Omental fat pad (tissue), 3 donors: ENCODE measurements at regions not wholly inside any gene's neighbourhood (a gene's known extent, or its start where the extent isn't known, plus 50 kb on each side); places are given as distances from the start of the nearest gene placed in this dataset.

Experiments used
- ATAC-seq: fragments of 150-250 bp; one replicate; pipeline ENCODE4 v1.9.1; 2016; ENCODE audit warnings: mild to moderate bottlenecking, moderate library complexity; ENCODE audit not compliant: low FRiP score
- DNase-seq: peaks from one replicate; pipeline ENCODE4 v3.0.0-alpha.2; 2019; ENCODE audit warnings: low spot score
- TF ChIP-seq, protein P1 (sequence below), 3 donors: fragments of 450-650 bp; IDR thresholded peaks; one replicate each; pipeline ENCODE4 v1.5.1; 2016 to 2017; ENCODE audit warnings: antibody characterized with exemption in 3 of 3, mild to moderate bottlenecking in 3 of 3, moderate library complexity in 2 of 3

DNA sequence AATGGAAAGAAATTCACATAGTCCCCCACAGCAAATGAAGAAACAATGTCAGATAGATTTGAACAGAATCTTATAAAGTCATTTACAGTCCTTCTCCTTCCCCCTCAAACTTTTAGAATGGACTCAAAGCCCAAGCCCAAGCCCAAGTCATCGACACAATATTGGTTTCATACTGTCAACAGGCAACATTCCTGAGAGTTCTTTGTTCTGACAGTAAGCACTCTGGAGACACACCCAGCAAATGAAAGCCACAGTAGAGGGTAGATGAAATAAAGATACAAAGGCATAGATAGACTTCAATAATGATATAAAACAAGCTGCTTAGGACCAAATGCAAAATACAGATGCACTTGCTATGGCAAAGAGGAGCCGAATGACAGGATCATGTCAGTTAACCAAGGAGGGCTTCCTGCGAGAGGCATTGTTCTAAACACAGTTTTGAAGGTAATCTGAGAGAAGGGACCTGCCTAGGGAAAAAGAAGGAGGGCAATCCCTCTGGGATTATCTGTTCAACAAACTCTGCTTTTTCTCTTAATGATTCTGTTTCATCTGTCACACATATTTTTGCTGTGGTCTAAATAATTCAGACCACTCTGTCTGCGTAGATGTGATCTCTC lies 97.1 kb upstream of the MAP4K3 start:
- ATAC-seq (no peak), DNase-seq (no peak)

DNA sequence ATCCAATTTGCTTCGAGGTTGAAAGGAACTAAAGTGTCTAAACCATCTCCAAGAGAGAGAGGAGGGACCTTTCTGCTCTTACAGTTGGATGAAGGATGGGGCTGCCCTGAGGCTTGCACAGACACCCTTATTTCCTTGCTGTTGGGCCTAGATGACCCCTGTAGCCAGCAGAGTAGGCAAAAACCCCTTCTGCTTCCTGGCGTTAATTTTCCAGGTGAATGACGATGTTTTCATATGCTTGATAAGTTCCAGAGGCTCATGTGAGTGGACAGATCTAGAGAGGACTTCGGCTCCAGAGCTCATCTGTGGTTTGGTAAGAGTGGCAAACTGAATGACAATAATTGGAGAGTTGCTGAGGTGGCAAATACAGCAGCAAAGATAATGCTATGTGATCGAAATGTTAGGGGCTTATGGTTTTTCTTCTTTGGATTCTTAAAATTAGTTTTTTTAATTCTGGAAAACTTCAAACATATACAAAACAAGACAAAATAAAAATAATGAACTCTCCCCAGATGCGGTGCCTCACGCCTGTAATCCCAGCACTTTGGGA lies 98.6 kb upstream of the MAP4K3 start:
- TF ChIP-seq, protein P1, sequence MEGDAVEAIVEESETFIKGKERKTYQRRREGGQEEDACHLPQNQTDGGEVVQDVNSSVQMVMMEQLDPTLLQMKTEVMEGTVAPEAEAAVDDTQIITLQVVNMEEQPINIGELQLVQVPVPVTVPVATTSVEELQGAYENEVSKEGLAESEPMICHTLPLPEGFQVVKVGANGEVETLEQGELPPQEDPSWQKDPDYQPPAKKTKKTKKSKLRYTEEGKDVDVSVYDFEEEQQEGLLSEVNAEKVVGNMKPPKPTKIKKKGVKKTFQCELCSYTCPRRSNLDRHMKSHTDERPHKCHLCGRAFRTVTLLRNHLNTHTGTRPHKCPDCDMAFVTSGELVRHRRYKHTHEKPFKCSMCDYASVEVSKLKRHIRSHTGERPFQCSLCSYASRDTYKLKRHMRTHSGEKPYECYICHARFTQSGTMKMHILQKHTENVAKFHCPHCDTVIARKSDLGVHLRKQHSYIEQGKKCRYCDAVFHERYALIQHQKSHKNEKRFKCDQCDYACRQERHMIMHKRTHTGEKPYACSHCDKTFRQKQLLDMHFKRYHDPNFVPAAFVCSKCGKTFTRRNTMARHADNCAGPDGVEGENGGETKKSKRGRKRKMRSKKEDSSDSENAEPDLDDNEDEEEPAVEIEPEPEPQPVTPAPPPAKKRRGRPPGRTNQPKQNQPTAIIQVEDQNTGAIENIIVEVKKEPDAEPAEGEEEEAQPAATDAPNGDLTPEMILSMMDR (IDR thresholded peaks at IDR 0.05) = no peak
- ATAC-seq = no peak
- no peak for DNase-seq

More for the DNA sequence above, 97.1 kb upstream of the MAP4K3 start:
- TF ChIP-seq, protein P1 (IDR thresholded peaks at IDR 0.05) = no peak

DNA sequence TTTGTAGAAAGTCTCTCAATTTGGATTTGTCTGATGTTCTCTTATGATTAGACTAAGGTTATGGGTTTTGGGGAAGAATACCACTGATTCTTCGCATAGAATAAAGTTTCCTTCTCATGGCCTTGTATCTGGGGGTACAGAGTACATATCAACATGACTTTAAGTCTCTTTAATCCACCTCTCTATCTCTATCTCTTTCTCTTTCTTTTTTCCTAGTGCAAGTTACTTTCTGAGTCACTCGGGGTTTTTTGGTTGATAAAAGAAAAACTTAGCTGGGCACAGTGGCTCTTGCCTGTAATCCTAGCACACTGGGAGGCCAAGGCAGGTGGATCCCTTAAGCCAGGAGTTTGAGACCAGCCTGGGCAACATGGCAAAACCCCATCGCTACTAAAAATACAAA lies 100.1 kb upstream of the MAP4K3 start:
- no peak for ATAC-seq
- TF ChIP-seq, protein P1 (IDR thresholded peaks at IDR 0.05) = no peak
- no peak for DNase-seq

DNA sequence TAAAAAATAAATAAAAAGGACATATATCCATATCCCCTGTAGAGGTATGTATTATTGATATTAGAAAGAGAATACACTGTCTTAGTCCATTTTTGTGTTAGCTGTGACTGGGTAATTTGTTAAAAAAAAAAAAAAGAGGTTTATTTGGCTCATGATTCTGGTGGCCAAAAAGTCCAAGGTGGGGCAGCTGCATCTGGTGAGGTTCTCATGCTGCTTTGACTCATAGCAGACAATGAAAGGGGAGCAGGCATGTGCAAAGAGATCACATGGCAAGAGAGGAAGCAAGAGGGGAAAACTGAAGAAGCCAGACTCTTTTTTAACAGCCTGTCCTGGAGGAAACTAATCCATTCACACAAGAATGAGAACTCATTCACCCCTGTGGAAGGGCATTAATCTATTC lies 101.6 kb upstream of the MAP4K3 start:
- TF ChIP-seq, protein P1 (IDR thresholded peaks at IDR 0.05) = no peak
- DNase-seq (no peak), ATAC-seq (no peak)

DNA sequence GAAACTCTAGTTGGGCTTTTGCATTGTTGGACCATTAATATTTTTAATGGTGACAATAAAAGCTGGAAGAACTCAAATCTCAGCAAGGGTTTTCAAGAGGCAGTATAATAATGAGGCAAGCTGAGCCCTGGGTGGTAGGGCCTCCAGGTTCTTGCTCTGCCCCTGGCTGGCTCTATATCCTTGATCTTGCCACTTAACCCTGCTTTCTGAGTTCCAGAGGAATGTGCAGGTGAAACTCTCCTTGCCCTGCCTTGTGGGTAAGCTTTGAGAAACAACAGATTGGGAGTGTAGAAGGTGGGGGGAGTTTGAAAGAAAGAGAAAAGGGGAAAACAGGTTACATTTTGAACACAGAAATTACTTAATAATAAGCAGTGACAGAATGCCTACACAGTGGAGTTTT lies 103.3 kb upstream of the MAP4K3 start:
- ATAC-seq = no peak
- TF ChIP-seq, protein P1 (IDR thresholded peaks at IDR 0.05) = no peak
- no peak for DNase-seq

DNA sequence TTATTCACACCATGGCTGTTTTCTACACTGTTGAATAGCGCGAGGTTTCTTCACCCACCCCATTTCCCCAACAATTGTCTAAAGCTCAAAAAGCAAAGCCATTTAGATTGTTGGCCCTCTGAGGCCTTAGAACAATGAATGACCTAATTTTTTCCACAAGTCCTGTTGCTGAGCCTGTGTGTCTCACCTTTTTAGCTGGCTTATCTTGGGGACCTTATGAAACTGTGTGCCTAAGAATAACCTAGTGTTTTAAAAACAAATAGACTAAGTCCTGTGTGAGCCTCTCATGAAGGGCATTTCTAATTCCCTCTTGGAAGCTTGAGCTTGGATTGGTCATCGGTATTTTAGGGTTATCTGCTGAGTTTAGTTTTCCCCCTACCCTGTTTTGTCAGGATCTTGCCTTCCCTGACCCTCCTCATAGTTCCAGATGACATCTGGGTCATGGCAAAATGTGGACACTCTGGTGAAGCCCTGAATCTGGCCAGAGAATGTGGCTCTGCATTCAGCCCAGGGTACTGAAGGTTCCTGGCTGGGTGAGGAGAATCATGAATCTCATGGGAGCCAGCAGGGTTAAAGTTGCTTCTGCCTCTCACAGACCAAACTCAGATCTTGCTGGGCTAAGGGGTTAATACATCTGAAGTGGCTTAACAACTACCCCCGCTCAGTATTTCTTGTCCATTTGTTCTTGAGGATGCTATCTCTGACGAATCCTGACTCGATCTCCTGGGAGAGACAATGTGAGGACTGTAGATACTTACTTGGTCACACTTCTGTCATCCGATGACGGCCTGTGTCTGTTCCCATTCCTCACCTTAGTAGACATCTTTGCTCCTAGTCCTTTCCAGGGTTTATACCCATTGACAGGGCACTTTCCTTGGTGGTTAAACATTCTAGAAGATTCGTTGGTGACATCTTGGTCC lies 104.2 kb upstream of the MAP4K3 start:
- TF ChIP-seq, protein P1 (IDR thresholded peaks at IDR 0.05) = no peak
- ATAC-seq (no peak), DNase-seq (no peak)
